H1 (cell line): ENCODE measurements at regions not wholly inside any gene's neighbourhood (a gene's known extent, or its start where the extent isn't known, plus 50 kb on each side); places are given as distances from the start of the nearest gene placed in this dataset.

Experiments used
- CTCF ChIA-PET: fragments of 300-600 bp; sonication (Branson Sonifier 250); formaldehyde crosslinking; loops from one replicate; lab custom pipeline; 2021; ENCODE audit not compliant: partially characterized antibody; lab: Charles Lee
- POLR2A ChIA-PET: fragments of 300-600 bp; sonication (Branson Sonifier 250); formaldehyde crosslinking; loops from one replicate; lab custom pipeline; 2021; ENCODE audit warnings: inconsistent platforms; ENCODE audit not compliant: partially characterized antibody; lab: Charles Lee
- DNase-seq, 2 experiments: peaks; one replicate each; pipeline versions ENCODE4 v3.0.0 to v3.0.0-alpha.2; 2010 to 2022; ENCODE audit warnings: low spot score in 2 of 2, low read depth in 1 of 2, mixed read lengths in 1 of 2
- FAIRE-seq: peaks from 2 replicates; lab custom pipeline; 2011; peaks lifted over from hg19 to GRCh38; lab: Jason Lieb, UNC
- H2AFZ ChIP-seq: 2 replicates; pipeline ENCODE4 v1.8.1; 2012; ENCODE audit warnings: low read length, inconsistent platforms
- H2AK5ac ChIP-seq: 2 replicates; pipeline ENCODE4 v1.6.1; 2013; ENCODE audit warnings: low read depth, low read length
- H2BK120ac ChIP-seq: replicated peaks from 2 replicates; pipeline ENCODE3; 2013; ENCODE audit warnings: low read depth, low read length, inconsistent platforms
- H2BK12ac ChIP-seq: 2 replicates; pipeline ENCODE4 v1.6.1; 2013; ENCODE audit warnings: low read depth, low read length
- H2BK15ac ChIP-seq: 2 replicates; pipeline ENCODE4 v1.6.1; 2013; ENCODE audit warnings: low read length
- H2BK20ac ChIP-seq: 2 replicates; pipeline ENCODE4 v1.6.1; 2013; ENCODE audit warnings: low read length
- H2BK5ac ChIP-seq: 2 replicates; pipeline ENCODE4 v1.6.1; 2013; ENCODE audit warnings: low read depth, low read length
- H3K14ac ChIP-seq: 2 replicates; pipeline ENCODE4 v1.6.1; 2013; ENCODE audit warnings: inconsistent platforms; ENCODE audit not compliant: insufficient read length
- H3K18ac ChIP-seq: 2 replicates; pipeline ENCODE4 v1.6.1; 2013; ENCODE audit warnings: low read length; ENCODE audit errors: extremely low read depth
- H3K23ac ChIP-seq: 2 replicates; pipeline ENCODE4 v1.6.1; 2013; ENCODE audit warnings: inconsistent platforms; ENCODE audit not compliant: insufficient read length
- H3K23me2 ChIP-seq: 2 replicates; pipeline ENCODE4 v1.6.1; 2013; ENCODE audit warnings: low read depth, low read length
- H3K27ac ChIP-seq: 2 replicates; pipeline ENCODE4 v1.6.1; 2011; ENCODE audit warnings: low read depth, low read length, inconsistent platforms
- H3K27me3 ChIP-seq, 4 experiments: replicated peaks in 1 of 4; 1 replicate in 1 of 4; 2 replicates in 3 of 4; pipeline versions ENCODE4 v1.6.1 to v1.8.1; 2011 to 2013; ENCODE audit warnings: low read length in 3 of 4, mild to moderate bottlenecking in 3 of 4, inconsistent platforms in 2 of 4, mixed read lengths in 2 of 4, moderate library complexity in 1 of 4; ENCODE audit not compliant: control insufficient read depth in 3 of 4, insufficient read depth in 3 of 4; ENCODE audit errors: extremely low read depth in 1 of 4
- H3K36me3 ChIP-seq, 4 experiments: 2 replicates each; pipeline versions ENCODE4 v1.6.1 to v1.8.1; 2011 to 2013; ENCODE audit warnings: mild to moderate bottlenecking in 4 of 4, low read length in 3 of 4, moderate library complexity in 2 of 4, control low read depth in 1 of 4, inconsistent platforms in 1 of 4; ENCODE audit not compliant: insufficient read depth in 4 of 4, control insufficient read depth in 2 of 4
- H3K4ac ChIP-seq: replicated peaks from 2 replicates; pipeline ENCODE3; 2013; ENCODE audit warnings: low read length, low read depth, mixed read lengths, inconsistent platforms; ENCODE audit not compliant: insufficient read length
- H3K4me1 ChIP-seq, 4 experiments: replicated peaks in 1 of 4; 1 replicate in 1 of 4; 2 replicates in 3 of 4; pipeline versions ENCODE4 v1.6.1 to v1.8.1; 2011 to 2013; ENCODE audit warnings: low read length in 3 of 4, inconsistent platforms in 2 of 4, mixed read lengths in 1 of 4; ENCODE audit not compliant: insufficient read depth in 4 of 4, control insufficient read depth in 3 of 4
- H3K4me2 ChIP-seq, 2 experiments: 2 replicates each; pipeline versions ENCODE4 v1.6.1 to v1.8.1; 2011 to 2013; ENCODE audit warnings: low read depth in 2 of 2, low read length in 2 of 2, control low read depth in 1 of 2, inconsistent platforms in 1 of 2, mild to moderate bottlenecking in 1 of 2; ENCODE audit not compliant: insufficient read depth in 1 of 2
- H3K4me3 ChIP-seq, 4 experiments: fragments of 200-600, 300-600 bp in 1 of 4; sonication (generic), shearing (Covaris generic), sonication (Bioruptor Twin) in 1 of 4; 2 replicates each; pipeline versions ENCODE4 v1.5.1 to v1.8.1; 2011 to 2016; ENCODE audit warnings: low read length in 4 of 4, low read depth in 3 of 4, control low read depth in 2 of 4, inconsistent platforms in 2 of 4, mild to moderate bottlenecking in 2 of 4, mixed read lengths in 1 of 4, moderate library complexity in 1 of 4; ENCODE audit not compliant: insufficient read depth in 2 of 4; ENCODE audit errors: extremely low read depth in 1 of 4
- H3K56ac ChIP-seq: replicated peaks from 2 replicates; pipeline ENCODE3; 2013; ENCODE audit warnings: low read depth, mild to moderate bottlenecking, mixed read lengths, low read length, inconsistent platforms; ENCODE audit not compliant: insufficient read length
- H3K79me1 ChIP-seq: 2 replicates; pipeline ENCODE4 v1.6.1; 2013; ENCODE audit warnings: low read depth, low read length, control low read depth
- H3K79me2 ChIP-seq, 2 experiments: 2 replicates each; pipeline versions ENCODE4 v1.6.1 to v1.8.1; 2012 to 2013; ENCODE audit warnings: low read length in 2 of 2, mild to moderate bottlenecking in 2 of 2, inconsistent platforms in 1 of 2; ENCODE audit not compliant: insufficient read depth in 2 of 2, control insufficient read depth in 1 of 2
- H3K9ac ChIP-seq, 4 experiments: replicated peaks in 1 of 4; 1 replicate in 1 of 4; 2 replicates in 3 of 4; pipeline versions ENCODE4 v1.6.1 to v1.8.1; 2011 to 2013; ENCODE audit warnings: low read depth in 3 of 4, low read length in 3 of 4, control low read depth in 2 of 4, mild to moderate bottlenecking in 2 of 4, moderate library complexity in 2 of 4, inconsistent platforms in 1 of 4; ENCODE audit errors: extremely low read depth in 1 of 4
- H3K9me3 ChIP-seq, 2 experiments: 2 replicates each; pipeline versions ENCODE4 v1.6.1 to v1.8.1; 2012 to 2013; ENCODE audit warnings: mild to moderate bottlenecking in 2 of 2, moderate library complexity in 2 of 2, control low read depth in 1 of 2, inconsistent platforms in 1 of 2, low read depth in 1 of 2, low read length in 1 of 2, mixed read lengths in 1 of 2; ENCODE audit not compliant: insufficient read depth in 2 of 2
- H4K20me1 ChIP-seq, 2 experiments: replicated peaks in 1 of 2; 2 replicates each; pipeline versions ENCODE3 to v1.8.1; 2011 to 2013; ENCODE audit warnings: inconsistent platforms in 2 of 2, low read length in 2 of 2, mild to moderate bottlenecking in 1 of 2; ENCODE audit not compliant: insufficient read depth in 2 of 2, control insufficient read depth in 1 of 2
- H4K5ac ChIP-seq: 2 replicates; pipeline ENCODE4 v1.6.1; 2013; ENCODE audit warnings: low read length, low read depth, mixed read lengths, inconsistent platforms; ENCODE audit not compliant: insufficient read length
- H4K8ac ChIP-seq: 2 replicates; pipeline ENCODE4 v1.8.0; 2013; ENCODE audit warnings: mild to moderate bottlenecking, moderate library complexity, low read length, inconsistent platforms; ENCODE audit not compliant: insufficient read depth; ENCODE audit errors: extremely low read depth
- H4K91ac ChIP-seq: replicated peaks from 2 replicates; pipeline ENCODE3; 2013; ENCODE audit warnings: low read length, mixed read lengths, inconsistent platforms; ENCODE audit not compliant: insufficient read length
- CBX8 ChIP-seq: fragments of 300-800, 300-1000 bp; sonication (generic); IDR thresholded peaks from 2 replicates; pipeline ENCODE4 v1.7.1; 2016; ENCODE audit warnings: low read depth, low read length, borderline replicate concordance
- FOSL1 ChIP-seq: IDR thresholded peaks from 2 replicates; pipeline ENCODE4 v1.6.1; 2011; ENCODE audit warnings: mild to moderate bottlenecking, low read depth, low read length, moderate library complexity; ENCODE audit not compliant: insufficient read depth
- HDAC2 ChIP-seq, 2 experiments: fragments of 300-600 bp in 1 of 2; sonication (generic) in 1 of 2; IDR thresholded peaks; 2 replicates each; pipeline ENCODE4 v1.6.1; 2011 to 2012; ENCODE audit warnings: low read depth in 2 of 2, low read length in 2 of 2, mild to moderate bottlenecking in 2 of 2, moderate library complexity in 2 of 2, borderline replicate concordance in 1 of 2, inconsistent platforms in 1 of 2
- JUND ChIP-seq: IDR thresholded peaks from 2 replicates; pipeline ENCODE4 v1.6.1; 2011; ENCODE audit warnings: mild to moderate bottlenecking, improper control_type of control experiment, low read length
- POLR2A ChIP-seq, 2 experiments: IDR thresholded peaks; 1 replicate in 1 of 2; 2 replicates in 1 of 2; pipeline ENCODE4 v1.6.1; 2011; ENCODE audit warnings: low read depth in 2 of 2, low read length in 2 of 2, mild to moderate bottlenecking in 2 of 2; ENCODE audit errors: control extremely low read depth in 1 of 2
- POLR2AphosphoS5 ChIP-seq: IDR thresholded peaks from 2 replicates; pipeline ENCODE4 v1.6.1; 2011; ENCODE audit warnings: low read depth, low read length
- SAP30 ChIP-seq: fragments of 300-600 bp; sonication (generic); IDR thresholded peaks from 2 replicates; pipeline ENCODE4 v1.7.1; 2012; ENCODE audit warnings: low read length, moderate library complexity, mild to moderate bottlenecking, inconsistent platforms; ENCODE audit not compliant: insufficient read depth, insufficient replicate concordance
- SRF ChIP-seq: IDR thresholded peaks from 2 replicates; pipeline ENCODE4 v1.6.1; 2011; ENCODE audit warnings: mild to moderate bottlenecking, low read depth, low read length, moderate library complexity
- TAF7 ChIP-seq: optimal IDR thresholded peaks from 2 replicates; pipeline ENCODE3; 2011; ENCODE audit warnings: low read depth, mild to moderate bottlenecking, inconsistent platforms, low read length, moderate library complexity, borderline replicate concordance
- TCF12 ChIP-seq: IDR thresholded peaks from 2 replicates; pipeline ENCODE4 v1.6.1; 2011; ENCODE audit warnings: low read depth, mild to moderate bottlenecking, low read length
- TEAD4 ChIP-seq: IDR thresholded peaks from 2 replicates; pipeline ENCODE4 v1.6.1; 2012; ENCODE audit warnings: low read depth, low read length, inconsistent platforms, mixed read lengths
- ZNF274 ChIP-seq: IDR thresholded peaks from 2 replicates; pipeline ENCODE4 v1.7.0; 2012; ENCODE audit warnings: low read length, borderline replicate concordance; ENCODE audit errors: extremely low read depth
- whole genome bisulfite sequencing, 2 experiments: shearing (Covaris generic) in 1 of 2; methylation state at CpG; one replicate each; pipeline versions ENCODE4 v1.1.6 to v1.1.7; 2013 to 2015; ENCODE audit warnings: low lambda C conversion rate in 2 of 2, mixed read lengths in 2 of 2, inconsistent platforms in 1 of 2, low coverage in 1 of 2, missing lambda C conversion rate in 1 of 2; ENCODE audit not compliant: insufficient replicate concordance in 2 of 2, insufficient coverage in 1 of 2, insufficient read length in 1 of 2; ENCODE audit errors: extremely low coverage in 1 of 2, missing lambda C conversion rate in 1 of 2; 5-methylcytosine and 5-hydroxymethylcytosine counted together
- TF ChIP-seq, protein P1 (sequence below): IDR thresholded peaks from 2 replicates; pipeline ENCODE4 v1.6.1; 2011; ENCODE audit warnings: low read depth, mild to moderate bottlenecking, low read length; ENCODE audit not compliant: insufficient read depth
- TF ChIP-seq, protein P2 (sequence below): IDR thresholded peaks from 2 replicates; pipeline ENCODE4 v1.6.1; 2012; ENCODE audit warnings: inconsistent platforms

GRCh38 chr1:187078916-187079315, 250.2 kb downstream of the PLA2G4A start:
- no peak overlapping the region for H3K27ac ChIP-seq
- no peak for FAIRE-seq
- TF ChIP-seq FOSL1 (no peak), SRF (no peak), ZNF274 (no peak), POLR2A (IDR thresholded peaks at IDR 0.05; ENCODE audit: control extremely low read depth in 1 of 2, low read depth in 2 of 2, low read length in 2 of 2) (no peak), POLR2AphosphoS5 (no peak), HDAC2 (IDR thresholded peaks at IDR 0.05; ENCODE audit: borderline replicate concordance in 1 of 2, low read depth in 2 of 2, low read length in 2 of 2) (no peak), TCF12 (no peak), TEAD4 (no peak), CBX8 (no peak), JUND (no peak), SAP30 (no peak), TAF7 (no peak)
- TF ChIP-seq, protein P1, sequence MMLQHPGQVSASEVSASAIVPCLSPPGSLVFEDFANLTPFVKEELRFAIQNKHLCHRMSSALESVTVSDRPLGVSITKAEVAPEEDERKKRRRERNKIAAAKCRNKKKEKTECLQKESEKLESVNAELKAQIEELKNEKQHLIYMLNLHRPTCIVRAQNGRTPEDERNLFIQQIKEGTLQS, result no peak
- TF ChIP-seq, protein P2, sequence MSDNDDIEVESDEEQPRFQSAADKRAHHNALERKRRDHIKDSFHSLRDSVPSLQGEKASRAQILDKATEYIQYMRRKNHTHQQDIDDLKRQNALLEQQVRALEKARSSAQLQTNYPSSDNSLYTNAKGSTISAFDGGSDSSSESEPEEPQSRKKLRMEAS, result no peak

More at GRCh38 chr1:187078916-187079315, 250.2 kb downstream of the PLA2G4A start:
- Histone ChIP-seq H3K23me2 (no peaks in the 10 kb centered on the region), H3K36me3 (no peaks in the 10 kb centered on the region), H4K20me1 (no peaks in the 10 kb centered on the region), H3K4me3 (no peak overlapping the region), H3K27me3 (no peaks in the 10 kb centered on the region), H3K18ac (no peak overlapping the region), H3K9me3 (peaks cover 0 to 4% of the 10 kb centered on the region in 2 experiments; a peak in 1 of 4 replicates), H2BK12ac (no peak overlapping the region), H3K23ac (no peak overlapping the region), H4K8ac (no peak overlapping the region), H3K79me1 (no peaks in the 10 kb centered on the region), H4K91ac (no peak overlapping the region), H2BK5ac (no peak overlapping the region), H3K4ac (no peak overlapping the region), H2BK15ac (no peak overlapping the region), H3K14ac (no peak overlapping the region), H2BK20ac (no peak overlapping the region), H3K4me1 (no peaks in the 10 kb centered on the region), H3K4me2 (no peak overlapping the region), H3K9ac (no peak overlapping the region), H3K79me2 (no peaks in the 10 kb centered on the region), H4K5ac (no peak overlapping the region), H2BK120ac (no peak overlapping the region), H2AK5ac (no peak overlapping the region), H3K56ac (no peak overlapping the region), H2AFZ (no peak overlapping the region)
- CTCF ChIA-PET, result interaction anchor here (0.7 to 1.0 kb wide), 3 partner anchors 9 to 28 kb away, joined by 3 to 4 read pairs (median 3); no protein-coding TSS in a partner anchor
- no peak for DNase-seq
- POLR2A ChIA-PET, result no interaction called here
- WGBS, 2 experiments, result 92% methylated on average over 2 of the region's 2 CpGs; no CpG with 5 or more reads in 1 of the 2 experiments
